Transverse colon (tissue), 4 donors: ENCODE measurements at regions not wholly inside any gene's neighbourhood (a gene's known extent, or its start where the extent isn't known, plus 50 kb on each side); places are given as distances from the start of the nearest gene placed in this dataset.

Experiments used
- DNase-seq: peaks from one replicate; pipeline ENCODE4 v3.0.0-alpha.2; 2019
- H3K27ac ChIP-seq, 4 donors: fragments of 200-600 bp; sonication (generic); 2 replicates each; pipeline ENCODE4 v1.5.1; 2016 to 2018; ENCODE audit warnings: inconsistent platforms in 4 of 4
- H3K27me3 ChIP-seq: fragments of 200-600 bp; sonication (generic); 2 replicates; pipeline ENCODE4 v1.5.1; 2017; ENCODE audit warnings: inconsistent platforms
- H3K36me3 ChIP-seq, 4 donors: fragments of 200-600 bp; sonication (generic); 2 replicates each; pipeline ENCODE4 v1.5.1; 2017 to 2019; ENCODE audit warnings: inconsistent platforms in 4 of 4
- H3K4me1 ChIP-seq, 4 donors: fragments of 200-600 bp; sonication (generic); 2 replicates each; pipeline ENCODE4 v1.5.1; 2017 to 2020; ENCODE audit warnings: inconsistent platforms in 4 of 4
- H3K4me3 ChIP-seq, 4 donors: fragments of 200-600 bp; sonication (generic); 1 replicate in 1 of 4; 2 replicates in 3 of 4; pipeline versions ENCODE4 v1.5.1 to v1.6.1; 2017 to 2019; ENCODE audit warnings: inconsistent platforms in 4 of 4
- H3K9me3 ChIP-seq, 2 donors: fragments of 200-600 bp; sonication (generic); 2 replicates each; pipeline ENCODE4 v1.5.1; 2017 to 2019; ENCODE audit warnings: inconsistent platforms in 2 of 2
- EP300 ChIP-seq: sonication (generic); formaldehyde crosslinking; IDR thresholded peaks from one replicate; pipeline ENCODE4 v1.6.1; 2017; ENCODE audit warnings: antibody characterized with exemption, low read depth
- POLR2A ChIP-seq: fragments of 450-650 bp; IDR thresholded peaks from one replicate; pipeline ENCODE4 v1.6.1; 2016; ENCODE audit warnings: antibody characterized with exemption, mild to moderate bottlenecking, moderate library complexity
- POLR2AphosphoS5 ChIP-seq, 3 donors: sonication (generic); formaldehyde crosslinking; IDR thresholded peaks; one replicate each; pipeline ENCODE4 v1.6.1; 2016; ENCODE audit warnings: antibody characterized with exemption in 3 of 3
- WGBS, 2 donors: methylation state at CpG; one replicate each; pipeline ENCODE4 v1.1.5; 2018; ENCODE audit warnings: low coverage in 1 of 2; 5-methylcytosine and 5-hydroxymethylcytosine counted together
- in situ Hi-C, 4 donors: fragments of 200-750 bp; cut with MboI; loops; one replicate each; pipeline versions ENCODE4 v1.15.0 to v1.15.1; 2017; ENCODE audit warnings: low sequenced_read_pairs in 3 of 4, low pct_ligation_motif_present in 1 of 4, low pct_unique_long_range_greater_than_20kb in 1 of 4
- intact Hi-C: fragments of 100-400 bp; cut with DNase I; formaldehyde crosslinking; loops from one replicate; pipeline ENCODE4 v1.15.1; 2023; ENCODE audit warnings: low total_unique reads
- TF ChIP-seq, protein P1 (sequence below), 5 experiments: fragments of 200-600 bp in 3 of 5; fragments of 450-650 bp in 2 of 5; sonication (generic) in 3 of 5; IDR thresholded peaks; 1 replicate in 2 of 5; 2 replicates in 3 of 5; pipeline ENCODE4 v1.5.1; 2016 to 2017; ENCODE audit warnings: antibody characterized with exemption in 5 of 5, inconsistent platforms in 3 of 5, mild to moderate bottlenecking in 2 of 5, moderate library complexity in 1 of 5

DNA sequence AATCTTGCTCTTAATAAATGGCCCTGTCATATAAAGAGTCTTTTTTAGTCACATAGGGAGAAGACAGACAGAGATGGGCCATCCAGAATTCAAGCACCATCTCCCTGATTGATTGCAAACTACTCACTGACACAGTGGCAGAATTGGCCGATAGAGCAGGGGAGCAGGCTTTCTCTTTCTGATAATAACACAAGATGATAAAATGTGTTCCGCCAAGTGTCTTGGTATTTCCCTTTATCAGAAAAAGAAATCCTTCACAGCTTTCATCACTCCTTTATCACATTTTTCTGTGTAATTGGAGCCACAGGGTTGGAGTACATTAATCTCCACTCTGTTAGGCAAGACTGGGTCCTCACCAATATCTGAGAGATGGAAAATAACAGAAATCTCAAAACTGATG, 406.0 kb downstream of the TMEM135 start:
- 64 to 84% methylated on average over 2 of the region's 2 CpGs for WGBS, 2 donors
- intact Hi-C loops: no loop called here
- in situ Hi-C loops: no loop called here

GRCh38 chr11:87440076-87440770, 402.5 kb downstream of the TMEM135 start:
- intact Hi-C loops: no loop called here
- no peak for DNase-seq
- H3K36me3 ChIP-seq: no peaks in the 10 kb centered on the region
- H3K27ac ChIP-seq: no peak overlapping the region
- in situ Hi-C loops: no loop called here
- 74 to 85% methylated on average over 2 to 3 of the region's 3 CpGs for WGBS, 2 donors
- no peaks in the 10 kb centered on the region for H3K9me3 ChIP-seq
- no peaks in the 10 kb centered on the region for H3K27me3 ChIP-seq
- no peaks in the 10 kb centered on the region for H3K4me1 ChIP-seq
- no peak overlapping the region for H3K4me3 ChIP-seq
- TF ChIP-seq POLR2A (no peak), POLR2AphosphoS5 (IDR thresholded peaks at IDR 0.05) (no peak), EP300 (no peak)
- TF ChIP-seq, protein P1, sequence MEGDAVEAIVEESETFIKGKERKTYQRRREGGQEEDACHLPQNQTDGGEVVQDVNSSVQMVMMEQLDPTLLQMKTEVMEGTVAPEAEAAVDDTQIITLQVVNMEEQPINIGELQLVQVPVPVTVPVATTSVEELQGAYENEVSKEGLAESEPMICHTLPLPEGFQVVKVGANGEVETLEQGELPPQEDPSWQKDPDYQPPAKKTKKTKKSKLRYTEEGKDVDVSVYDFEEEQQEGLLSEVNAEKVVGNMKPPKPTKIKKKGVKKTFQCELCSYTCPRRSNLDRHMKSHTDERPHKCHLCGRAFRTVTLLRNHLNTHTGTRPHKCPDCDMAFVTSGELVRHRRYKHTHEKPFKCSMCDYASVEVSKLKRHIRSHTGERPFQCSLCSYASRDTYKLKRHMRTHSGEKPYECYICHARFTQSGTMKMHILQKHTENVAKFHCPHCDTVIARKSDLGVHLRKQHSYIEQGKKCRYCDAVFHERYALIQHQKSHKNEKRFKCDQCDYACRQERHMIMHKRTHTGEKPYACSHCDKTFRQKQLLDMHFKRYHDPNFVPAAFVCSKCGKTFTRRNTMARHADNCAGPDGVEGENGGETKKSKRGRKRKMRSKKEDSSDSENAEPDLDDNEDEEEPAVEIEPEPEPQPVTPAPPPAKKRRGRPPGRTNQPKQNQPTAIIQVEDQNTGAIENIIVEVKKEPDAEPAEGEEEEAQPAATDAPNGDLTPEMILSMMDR (IDR thresholded peaks at IDR 0.05): no peak

More for the DNA sequence above, 406.0 kb downstream of the TMEM135 start:
- no peaks in the 10 kb centered on the region for H3K36me3 ChIP-seq
- no peak overlapping the region for H3K4me3 ChIP-seq
- H3K27me3 ChIP-seq: no peaks in the 10 kb centered on the region
- no peak for DNase-seq
- TF ChIP-seq EP300: no peak
- TF ChIP-seq, protein P1 (IDR thresholded peaks at IDR 0.05): no peak
- no peak for TF ChIP-seq POLR2AphosphoS5 (IDR thresholded peaks at IDR 0.05)
- TF ChIP-seq POLR2A: no peak
- no peaks in the 10 kb centered on the region for H3K9me3 ChIP-seq
- H3K27ac ChIP-seq: no peak overlapping the region
- no peaks in the 10 kb centered on the region for H3K4me1 ChIP-seq

DNA sequence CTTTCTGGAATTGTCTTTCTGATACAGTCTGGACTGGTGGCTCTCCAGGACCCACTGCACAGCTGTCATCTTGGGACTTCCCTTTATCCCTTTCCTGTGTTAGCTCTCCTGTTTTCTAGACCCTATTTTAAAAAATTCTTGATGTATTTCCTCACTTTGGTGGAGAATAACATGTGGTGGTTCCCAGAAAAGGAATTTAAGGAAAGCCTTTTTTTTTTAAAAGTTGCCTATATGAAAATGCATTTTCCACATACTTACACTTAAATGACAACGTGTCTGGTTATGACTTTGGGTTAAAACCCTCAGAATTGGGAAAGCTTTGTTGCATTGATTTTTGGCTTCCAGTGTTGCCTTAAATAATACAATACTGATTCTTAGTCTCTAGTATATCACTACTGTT, 400.7 kb downstream of the TMEM135 start:
- no peak for DNase-seq
- intact Hi-C loops: no loop called here
- no peak overlapping the region for H3K27ac ChIP-seq
- H3K4me3 ChIP-seq: no peak overlapping the region
- WGBS, 2 donors: 70 to 100% methylated on average over 1 of the region's 1 CpG
- TF ChIP-seq POLR2A (no peak), EP300 (no peak), POLR2AphosphoS5 (IDR thresholded peaks at IDR 0.05) (no peak)
- TF ChIP-seq, protein P1 (IDR thresholded peaks at IDR 0.05): no peak
- in situ Hi-C loops: no loop called here
- H3K4me1 ChIP-seq: no peaks in the 10 kb centered on the region
- H3K9me3 ChIP-seq: no peaks in the 10 kb centered on the region
- H3K36me3 ChIP-seq: no peaks in the 10 kb centered on the region
- no peaks in the 10 kb centered on the region for H3K27me3 ChIP-seq

DNA sequence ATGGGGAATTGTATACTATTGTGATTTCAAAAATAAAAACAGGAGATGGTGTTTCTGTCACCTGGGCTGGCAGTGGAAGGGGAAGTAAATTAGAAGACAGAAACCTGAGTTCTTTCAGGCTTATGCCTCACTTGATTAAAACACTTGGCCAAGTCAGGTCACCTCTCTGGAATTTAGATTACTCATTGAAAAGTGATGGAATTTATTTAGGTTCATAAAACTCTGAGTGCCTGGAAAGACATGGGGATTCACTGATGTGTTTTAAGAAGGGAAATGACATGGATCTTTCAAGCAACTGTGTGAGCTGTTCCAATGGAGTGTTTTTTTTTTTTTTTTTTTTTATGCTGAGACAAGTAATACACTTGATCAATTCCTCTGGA, 400.1 kb downstream of the TMEM135 start:
- Histone ChIP-seq H3K36me3 (no peaks in the 10 kb centered on the region), H3K4me3 (no peak overlapping the region), H3K27ac (no peak overlapping the region), H3K27me3 (no peaks in the 10 kb centered on the region), H3K4me1 (no peaks in the 10 kb centered on the region), H3K9me3 (no peaks in the 10 kb centered on the region)
- DNase-seq: no peak
- TF ChIP-seq POLR2AphosphoS5 (IDR thresholded peaks at IDR 0.05): no peak
- no peak for TF ChIP-seq POLR2A
- TF ChIP-seq, protein P1 (IDR thresholded peaks at IDR 0.05): no peak
- TF ChIP-seq EP300: no peak
- in situ Hi-C loops: no loop called here
- intact Hi-C loops: no loop called here
